Neural cell (in vitro differentiated cells): ENCODE measurements at regions not wholly inside any gene's neighbourhood (a gene's known extent, or its start where the extent isn't known, plus 50 kb on each side); places are given as distances from the start of the nearest gene placed in this dataset.

Experiments used
- H2AFZ ChIP-seq: fragments of 200-600, 300-800 bp; sonication (generic), shearing (Covaris generic); 2 replicates; pipeline ENCODE4 v1.6.0; 2014; ENCODE audit warnings: low read depth, mild to moderate bottlenecking, antibody characterized with exemption, low read length, moderate library complexity
- H3F3A ChIP-seq: fragments of 200-600 bp; shearing (Covaris generic); 2 replicates; pipeline ENCODE4 v1.6.1; 2016; ENCODE audit warnings: mild to moderate bottlenecking, moderate library complexity, mixed read lengths, antibody characterized with exemption, low read length; ENCODE audit not compliant: insufficient read depth, poor library complexity, severe bottlenecking
- H3K27ac ChIP-seq: fragments of 200-600, 300-800 bp; sonication (generic), shearing (Covaris generic); 2 replicates; pipeline ENCODE4 v1.5.1; 2014; ENCODE audit warnings: mild to moderate bottlenecking, low read length, moderate library complexity
- H3K27me3 ChIP-seq: fragments of 300-800, 200-600 bp; sonication (generic), shearing (Covaris generic); 2 replicates; pipeline ENCODE4 v1.6.0; 2014; ENCODE audit warnings: mild to moderate bottlenecking, low read depth, low read length, moderate library complexity; ENCODE audit not compliant: insufficient read depth
- H3K36me3 ChIP-seq: fragments of 300-800, 200-600 bp; sonication (generic), shearing (Covaris generic); 2 replicates; pipeline ENCODE4 v1.5.1; 2014; ENCODE audit warnings: mild to moderate bottlenecking, antibody characterized with exemption, low read length, moderate library complexity; ENCODE audit not compliant: insufficient read depth
- H3K4me2 ChIP-seq: fragments of 300-800, 200-600 bp; sonication (generic), shearing (Covaris generic); 2 replicates; pipeline ENCODE4 v1.6.0; 2014; ENCODE audit warnings: mild to moderate bottlenecking, low read length
- H3K4me3 ChIP-seq: fragments of 300-800, 200-600 bp; sonication (generic), shearing (Covaris generic); 2 replicates; pipeline ENCODE4 v1.5.1; 2014; ENCODE audit warnings: mild to moderate bottlenecking, low read length, moderate library complexity
- H3K79me2 ChIP-seq: fragments of 200-600 bp; shearing (Covaris generic); replicated peaks from 2 replicates; pipeline ENCODE4 v1.6.0; 2014; ENCODE audit warnings: mild to moderate bottlenecking, low read length, moderate library complexity; ENCODE audit not compliant: insufficient read depth
- H3K9ac ChIP-seq: fragments of 300-800, 200-600 bp; sonication (generic), shearing (Covaris generic); 2 replicates; pipeline ENCODE4 v1.6.1; 2016; ENCODE audit warnings: mild to moderate bottlenecking, low read length, mixed read lengths
- H3K9me2 ChIP-seq: fragments of 200-600 bp; shearing (Covaris generic); 2 replicates; pipeline ENCODE4 v1.6.1; 2016; ENCODE audit warnings: mild to moderate bottlenecking, low read length, mixed read lengths; ENCODE audit not compliant: insufficient read depth
- H3K9me3 ChIP-seq: fragments of 200-600, 300-800 bp; sonication (generic), shearing (Covaris generic); 2 replicates; pipeline ENCODE4 v1.6.1; 2016; ENCODE audit warnings: mild to moderate bottlenecking, mixed run types, low read length, moderate library complexity, mixed read lengths
- H4K20me1 ChIP-seq: fragments of 200-600 bp; shearing (Covaris generic); 2 replicates; pipeline ENCODE4 v1.6.1; 2016; ENCODE audit warnings: mild to moderate bottlenecking, mixed run types; ENCODE audit not compliant: insufficient read depth
- CTCF ChIP-seq: fragments of 450-650 bp; IDR thresholded peaks from 2 replicates; pipeline ENCODE4 v1.5.1; 2014; ENCODE audit warnings: antibody characterized with exemption, mild to moderate bottlenecking, moderate library complexity; ENCODE audit not compliant: poor library complexity, severe bottlenecking
- EP300 ChIP-seq: fragments of 450-650 bp; conservative IDR thresholded peaks from 2 replicates; pipeline ENCODE4 v1.6.1; 2014; ENCODE audit warnings: antibody characterized with exemption, mild to moderate bottlenecking, moderate library complexity; ENCODE audit not compliant: poor library complexity, severe bottlenecking
- EZH2 ChIP-seq: fragments of 200-600, 300-800 bp; shearing (Covaris generic), sonication (generic); IDR thresholded peaks from 2 replicates; pipeline ENCODE4 v1.6.1; 2014; ENCODE audit warnings: antibody characterized with exemption, low read length, borderline replicate concordance, mild to moderate bottlenecking; ENCODE audit not compliant: insufficient read depth, poor library complexity, severe bottlenecking
- MXI1 ChIP-seq: fragments of 450-650 bp; conservative IDR thresholded peaks from 2 replicates; pipeline ENCODE4 v1.6.1; 2014; ENCODE audit warnings: antibody characterized with exemption, mild to moderate bottlenecking; ENCODE audit not compliant: poor library complexity, severe bottlenecking
- POLR2AphosphoS5 ChIP-seq: IDR thresholded peaks from 2 replicates; pipeline ENCODE4 v1.6.1; 2012
- RAD21 ChIP-seq: fragments of 450-650 bp; conservative IDR thresholded peaks from 2 replicates; pipeline ENCODE4 v1.6.1; 2014; ENCODE audit warnings: antibody characterized with exemption, mild to moderate bottlenecking, moderate library complexity
- REST ChIP-seq: IDR thresholded peaks from 2 replicates; pipeline ENCODE4 v1.6.1; 2012; ENCODE audit warnings: borderline replicate concordance
- SMC3 ChIP-seq: fragments of 450-650 bp; conservative IDR thresholded peaks from 2 replicates; pipeline ENCODE4 v1.6.1; 2014; ENCODE audit warnings: antibody characterized with exemption, mild to moderate bottlenecking, moderate library complexity; ENCODE audit not compliant: poor library complexity
- TAF1 ChIP-seq: IDR thresholded peaks from 2 replicates; pipeline ENCODE4 v1.6.1; 2012; ENCODE audit warnings: low read depth

DNA sequence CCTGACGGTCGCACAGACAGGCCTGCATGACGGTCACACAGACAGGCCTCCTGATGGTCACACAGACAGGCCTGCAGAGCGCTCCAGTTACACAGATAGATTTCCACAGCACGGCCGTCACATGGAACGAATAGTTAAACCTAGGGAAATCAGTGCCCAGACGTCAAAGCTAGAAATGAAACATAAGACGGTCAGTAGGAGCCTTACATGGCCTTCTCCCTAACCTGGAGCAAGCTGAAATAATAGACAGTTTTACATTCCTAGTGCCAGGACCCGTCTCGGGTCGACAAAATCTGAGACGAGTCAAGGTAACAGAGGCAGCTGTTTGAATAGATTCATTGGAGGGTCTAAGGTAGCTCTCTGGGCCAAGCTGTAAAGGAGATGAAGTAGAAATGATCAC, 126.9 kb downstream of the MTNR1A start:
- Histone ChIP-seq H3K79me2 (no peaks in the 10 kb centered on the region), H3K9ac (no peak overlapping the region), H2AFZ (no peak overlapping the region), H3K4me2 (no peak overlapping the region), H3K27ac (no peak overlapping the region), H4K20me1 (no peaks in the 10 kb centered on the region), H3K9me3 (no peaks in the 10 kb centered on the region), H3F3A (no peaks in the 10 kb centered on the region), H3K9me2 (no peaks in the 10 kb centered on the region), H3K4me3 (no peak overlapping the region), H3K36me3 (no peaks in the 10 kb centered on the region), H3K27me3 (no peaks in the 10 kb centered on the region)
- TF ChIP-seq EP300, result no peak
- no peak for TF ChIP-seq CTCF
- TF ChIP-seq REST, result no peak
- no peak for TF ChIP-seq EZH2
- TF ChIP-seq POLR2AphosphoS5, result no peak
- no peak for TF ChIP-seq MXI1
- no peak for TF ChIP-seq SMC3
- TF ChIP-seq RAD21, result no peak

GRCh38 chr4:186424745-186425144, 130.6 kb downstream of the MTNR1A start:
- Histone ChIP-seq H3K27me3 (no peaks in the 10 kb centered on the region), H3K4me3 (no peak overlapping the region), H3K9me3 (no peaks in the 10 kb centered on the region), H4K20me1 (no peaks in the 10 kb centered on the region), H3K27ac (no peak overlapping the region), H3K36me3 (no peaks in the 10 kb centered on the region), H3F3A (no peaks in the 10 kb centered on the region), H3K79me2 (no peaks in the 10 kb centered on the region), H3K4me2 (no peak overlapping the region), H3K9me2 (no peaks in the 10 kb centered on the region), H3K9ac (no peak overlapping the region), H2AFZ (no peak overlapping the region)
- TF ChIP-seq MXI1, result no peak
- TF ChIP-seq SMC3, result no peak
- no peak for TF ChIP-seq EP300
- no peak for TF ChIP-seq RAD21
- no peak for TF ChIP-seq POLR2AphosphoS5
- TF ChIP-seq REST, result no peak
- no peak for TF ChIP-seq EZH2
- no peak for TF ChIP-seq TAF1
- TF ChIP-seq CTCF, result no peak
